Naive thymus-derived CD4-positive, alpha-beta T cell (primary cell): ENCODE measurements at regions not wholly inside any gene's neighbourhood (a gene's known extent, or its start where the extent isn't known, plus 50 kb on each side); places are given as distances from the start of the nearest gene placed in this dataset.

Source experiments
- ATAC-seq: fragments of 150-1000 bp; cut with Tn5 transposase; 2 replicates; pipeline ENCODE4 v1.10.0; 2021; ENCODE audit warnings: mild to moderate bottlenecking, moderate library complexity
- CTCF ChIA-PET: fragments of 350-600 bp; sonication (Branson Sonifier 250); formaldehyde crosslinking; loops from one replicate; lab custom pipeline; 2021; ENCODE audit warnings: antibody characterized with exemption; lab: Charles Lee
- POLR2A ChIA-PET: fragments of 350-600 bp; sonication (Branson Sonifier 250); formaldehyde crosslinking; loops from one replicate; lab custom pipeline; 2021; ENCODE audit warnings: antibody characterized with exemption, inconsistent platforms; lab: Charles Lee
- DNase-seq, 9 donors: peaks; one replicate each; pipeline versions ENCODE4 v3.0.0 to v3.0.0-alpha.2; 2020 to 2022; ENCODE audit warnings: mixed read lengths in 1 of 9
- H3K27ac ChIP-seq: one replicate; pipeline ENCODE4 v1.7.0; 2013; ENCODE audit warnings: mild to moderate bottlenecking, low read depth, low read length, moderate library complexity
- H3K27me3 ChIP-seq, 2 donors: one replicate each; pipeline ENCODE4 v1.7.0; 2013; ENCODE audit warnings: low read length in 2 of 2, mild to moderate bottlenecking in 2 of 2, moderate library complexity in 2 of 2; ENCODE audit not compliant: control insufficient read depth in 2 of 2, insufficient read depth in 2 of 2
- H3K36me3 ChIP-seq, 3 experiments: 1 replicate in 2 of 3; 2 replicates in 1 of 3; pipeline ENCODE4 v1.7.0; 2013; ENCODE audit warnings: low read length in 3 of 3, mild to moderate bottlenecking in 3 of 3, moderate library complexity in 1 of 3; ENCODE audit not compliant: insufficient read depth in 3 of 3, control insufficient read depth in 2 of 3
- H3K4me1 ChIP-seq, 2 donors: one replicate each; pipeline ENCODE4 v1.7.0; 2013; ENCODE audit warnings: low read length in 2 of 2, mild to moderate bottlenecking in 2 of 2, moderate library complexity in 1 of 2; ENCODE audit not compliant: control insufficient read depth in 2 of 2, insufficient read depth in 2 of 2
- H3K4me3 ChIP-seq: 2 replicates; pipeline ENCODE4 v1.7.0; 2013; ENCODE audit warnings: mild to moderate bottlenecking, low read length
- H3K9me3 ChIP-seq, 3 experiments: 1 replicate in 2 of 3; 2 replicates in 1 of 3; pipeline ENCODE4 v1.7.0; 2013; ENCODE audit warnings: low read length in 3 of 3; ENCODE audit not compliant: control insufficient read depth in 2 of 3
- H3K27ac Mint-ChIP-seq, 9 donors: one replicate each; pipeline ENCODE4 v1.8.0; 2020 to 2022; ENCODE audit warnings: mixed read lengths in 9 of 9, mild to moderate bottlenecking in 8 of 9, moderate library complexity in 5 of 9, inconsistent platforms in 2 of 9
- H3K27me3 Mint-ChIP-seq, 5 donors: one replicate each; pipeline ENCODE4 v1.8.0; 2021 to 2022; ENCODE audit warnings: mixed read lengths in 5 of 5, mild to moderate bottlenecking in 1 of 5
- H3K36me3 Mint-ChIP-seq, 5 donors: one replicate each; pipeline ENCODE4 v1.8.0; 2020 to 2022; ENCODE audit warnings: mixed read lengths in 5 of 5, mild to moderate bottlenecking in 3 of 5, inconsistent platforms in 1 of 5
- H3K4me1 Mint-ChIP-seq, 7 donors: one replicate each; pipeline ENCODE4 v1.8.0; 2020 to 2022; ENCODE audit warnings: mixed read lengths in 7 of 7, mild to moderate bottlenecking in 3 of 7, inconsistent platforms in 1 of 7
- H3K4me3 Mint-ChIP-seq, 10 donors: one replicate each; pipeline ENCODE4 v1.8.0; 2020 to 2022; ENCODE audit warnings: mild to moderate bottlenecking in 10 of 10, mixed read lengths in 10 of 10, moderate library complexity in 6 of 10, inconsistent platforms in 2 of 10
- H3K9me3 Mint-ChIP-seq, 11 donors: one replicate each; pipeline ENCODE4 v1.8.0; 2020 to 2022; ENCODE audit warnings: mixed read lengths in 11 of 11, mild to moderate bottlenecking in 4 of 11, inconsistent platforms in 1 of 11, moderate library complexity in 1 of 11
- intact Hi-C, 2 donors: fragments of 100-400 bp; cut with micrococcal nuclease; formaldehyde crosslinking; loops; one replicate each; pipeline ENCODE4 v1.15.1; 2023

GRCh38 chr3:105944276-105944675, 75.5 kb upstream of the CBLB start:
- ChIA-PET POLR2A (no interaction called here), CTCF (no interaction called here)
- Mint-ChIP-seq H3K4me3 (no peak overlapping the region), H3K36me3 (peaks cover 0 to 3% (median 0%) of the 10 kb centered on the region in 5 donors), H3K27ac (no peak overlapping the region), H3K9me3 (peaks cover 0 to 3% (median 0%) of the 10 kb centered on the region in 11 donors), H3K4me1 (no peaks in the 10 kb centered on the region), H3K27me3 (no peaks in the 10 kb centered on the region)
- Histone ChIP-seq H3K27ac (no peak overlapping the region), H3K4me1 (no peaks in the 10 kb centered on the region), H3K27me3 (no peaks in the 10 kb centered on the region), H3K36me3 (no peaks in the 10 kb centered on the region), H3K4me3 (no peak overlapping the region), H3K9me3 (no peaks in the 10 kb centered on the region)
- DNase-seq = no peak
- intact Hi-C loops = no loop called here
- ATAC-seq = no peak

- DNase-seq (no peak), ATAC-seq (no peak)
- ChIA-PET POLR2A (no interaction called here), CTCF (no interaction called here)
- H3K4me1 ChIP-seq = no peaks in the 10 kb centered on the region
- H3K9me3 Mint-ChIP-seq = peaks cover 0 to 3% (median 0%) of the 10 kb centered on the region in 11 donors
- H3K27ac Mint-ChIP-seq = no peak overlapping the region
- no peaks in the 10 kb centered on the region for H3K36me3 ChIP-seq
- no peak overlapping the region for H3K27ac ChIP-seq
- no peaks in the 10 kb centered on the region for H3K9me3 ChIP-seq
- H3K36me3 Mint-ChIP-seq = peaks cover 0 to 3% (median 0%) of the 10 kb centered on the region in 5 donors
- no peak overlapping the region for H3K4me3 Mint-ChIP-seq
- intact Hi-C loops = no loop called here
- no peaks in the 10 kb centered on the region for H3K27me3 ChIP-seq
- no peaks in the 10 kb centered on the region for H3K4me1 Mint-ChIP-seq
- no peak overlapping the region for H3K4me3 ChIP-seq
- H3K27me3 Mint-ChIP-seq = no peaks in the 10 kb centered on the region
Measured at GRCh38 chr3:105944721-105945120, 75.9 kb upstream of the CBLB start.

GRCh38 chr3:105948101-105948500, 79.3 kb upstream of the CBLB start:
- ChIA-PET CTCF (no interaction called here), POLR2A (no interaction called here)
- ATAC-seq = no peak

GRCh38 chr3:105950881-105951600, 82.2 kb upstream of the CBLB start:
- Mint-ChIP-seq H3K27me3 (no peaks in the 10 kb centered on the region), H3K9me3 (peaks cover 0 to 2% (median 0%) of the 10 kb centered on the region in 11 donors), H3K36me3 (peaks cover 0 to 5% (median 0%) of the 10 kb centered on the region in 5 donors), H3K27ac (no peak overlapping the region), H3K4me1 (no peaks in the 10 kb centered on the region), H3K4me3 (no peak overlapping the region)
- H3K4me3 ChIP-seq = no peak overlapping the region
- ChIA-PET CTCF (no interaction called here), POLR2A (interaction anchor here (0.6 kb wide), 1 partner anchor 290 kb away, joined by 4 read pairs; no protein-coding TSS in a partner anchor)
- no peaks in the 10 kb centered on the region for H3K27me3 ChIP-seq
- ATAC-seq (no peak), DNase-seq (no peak)
- intact Hi-C loops = no loop called here
- no peaks in the 10 kb centered on the region for H3K36me3 ChIP-seq
- H3K27ac ChIP-seq = no peak overlapping the region
- no peaks in the 10 kb centered on the region for H3K9me3 ChIP-seq
- no peaks in the 10 kb centered on the region for H3K4me1 ChIP-seq

More at GRCh38 chr3:105948101-105948500, 79.3 kb upstream of the CBLB start:
- no peak overlapping the region for H3K27ac ChIP-seq
- no peaks in the 10 kb centered on the region for H3K4me1 ChIP-seq
- no peak overlapping the region for H3K4me3 ChIP-seq
- DNase-seq = no peak
- Mint-ChIP-seq H3K4me3 (no peak overlapping the region), H3K4me1 (no peaks in the 10 kb centered on the region), H3K27me3 (no peaks in the 10 kb centered on the region), H3K9me3 (peaks cover 0 to 2% (median 0%) of the 10 kb centered on the region in 11 donors), H3K27ac (no peak overlapping the region), H3K36me3 (peaks cover 0 to 3% (median 0%) of the 10 kb centered on the region in 5 donors)
- no peaks in the 10 kb centered on the region for H3K27me3 ChIP-seq
- no peaks in the 10 kb centered on the region for H3K9me3 ChIP-seq
- H3K36me3 ChIP-seq = no peaks in the 10 kb centered on the region
- intact Hi-C loops = no loop called here

GRCh38 chr3:105953831-105954230, 85.0 kb upstream of the CBLB start:
- Mint-ChIP-seq H3K9me3 (peaks cover 0 to 5% (median 0%) of the 10 kb centered on the region in 11 donors), H3K4me3 (no peak overlapping the region), H3K27ac (peak overlapping the region in 1 of 9 donors; percentile 13), H3K36me3 (peaks cover 0 to 5% (median 0%) of the 10 kb centered on the region in 5 donors), H3K27me3 (no peaks in the 10 kb centered on the region), H3K4me1 (no peaks in the 10 kb centered on the region)
- intact Hi-C loops = no loop called here
- H3K27me3 ChIP-seq = no peaks in the 10 kb centered on the region
- no peak overlapping the region for H3K4me3 ChIP-seq
- H3K27ac ChIP-seq = no peak overlapping the region
- POLR2A ChIA-PET = no interaction called here
- DNase-seq (no peak), ATAC-seq (no peak)
- H3K4me1 ChIP-seq = no peaks in the 10 kb centered on the region
- H3K9me3 ChIP-seq = no peaks in the 10 kb centered on the region
- no peaks in the 10 kb centered on the region for H3K36me3 ChIP-seq
- CTCF ChIA-PET = no interaction called here

- no peak overlapping the region for H3K4me3 ChIP-seq
- Mint-ChIP-seq H3K4me3 (no peak overlapping the region), H3K27ac (no peak overlapping the region), H3K4me1 (peaks cover 0 to 3% (median 0%) of the 10 kb centered on the region in 7 donors), H3K27me3 (no peaks in the 10 kb centered on the region), H3K9me3 (peaks cover 0 to 7% (median 0%) of the 10 kb centered on the region in 11 donors), H3K36me3 (peaks cover 0 to 7% (median 0%) of the 10 kb centered on the region in 5 donors)
- no peak overlapping the region for H3K27ac ChIP-seq
- intact Hi-C loops = no loop called here
- ChIA-PET POLR2A (no interaction called here), CTCF (interaction anchor here (0.7 kb wide), 1 partner anchor 13 kb away, joined by 3 read pairs; no protein-coding TSS in a partner anchor)
- H3K36me3 ChIP-seq = no peaks in the 10 kb centered on the region
- no peak for ATAC-seq
- no peak for DNase-seq
- H3K27me3 ChIP-seq = no peaks in the 10 kb centered on the region
- H3K4me1 ChIP-seq = no peaks in the 10 kb centered on the region
- no peaks in the 10 kb centered on the region for H3K9me3 ChIP-seq
Measured at GRCh38 chr3:105956306-105956705, 87.5 kb upstream of the CBLB start.

- POLR2A ChIA-PET = no interaction called here
Measured at GRCh38 chr3:105957722-105958121, 88.9 kb upstream of the CBLB start.

More at GRCh38 chr3:105957722-105958121, 88.9 kb upstream of the CBLB start:
- intact Hi-C loops = no loop called here
- Histone ChIP-seq H3K4me3 (no peak overlapping the region), H3K27me3 (no peaks in the 10 kb centered on the region), H3K27ac (no peak overlapping the region), H3K9me3 (no peaks in the 10 kb centered on the region), H3K4me1 (no peaks in the 10 kb centered on the region), H3K36me3 (no peaks in the 10 kb centered on the region)
- CTCF ChIA-PET = interaction anchor here (0.7 kb wide), 1 partner anchor 30 kb away, joined by 3 read pairs; no protein-coding TSS in a partner anchor
- H3K27me3 Mint-ChIP-seq = no peaks in the 10 kb centered on the region
- DNase-seq (no peak), ATAC-seq (no peak)
- H3K4me1 Mint-ChIP-seq = peaks cover 0 to 3% (median 0%) of the 10 kb centered on the region in 7 donors
- H3K36me3 Mint-ChIP-seq = peaks cover 0 to 8% (median 0%) of the 10 kb centered on the region in 5 donors
- H3K4me3 Mint-ChIP-seq = no peak overlapping the region
- H3K27ac Mint-ChIP-seq = peak overlapping the region in 1 of 9 donors; percentile 21
- peaks cover 0 to 9% (median 0%) of the 10 kb centered on the region in 11 donors for H3K9me3 Mint-ChIP-seq
